ENCODE measurements at regions not wholly inside any gene's neighbourhood (a gene's known extent, or its start where the extent isn't known, plus 50 kb on each side); places are given as distances from the start of the nearest gene placed in this dataset.

GRCh38 chr15:66929843-66930402, 135.5 kb upstream of the SMAD3 start:
- H3K4me2 ChIP-seq (ENCODE audit: low read length, poor library complexity, severe bottlenecking) = no peak overlapping the region
- H3K18ac ChIP-seq (ENCODE audit: low read depth in 1 of 2, low read length in 2 of 2) = no peak overlapping the region
- H3K9ac ChIP-seq (ENCODE audit: low read length) = no peak overlapping the region
- no peak overlapping the region for H4K8ac ChIP-seq (ENCODE audit: low read length)
- H3K27ac ChIP-seq (ENCODE audit: low read length, poor library complexity, severe bottlenecking) = no peak overlapping the region
- H2BK5ac ChIP-seq (ENCODE audit: low read depth, low read length, poor library complexity, severe bottlenecking) = no peak overlapping the region
- peak overlapping the region; percentile 95 for H2AK5ac ChIP-seq (ENCODE audit: low read length, severe bottlenecking)
- WGBS = 91% methylated on average over 2 of the region's 2 CpGs
- H3K23ac ChIP-seq (ENCODE audit: low read length in 2 of 2) = no peak overlapping the region
- peaks cover 0 to 7% of the 10 kb centered on the region in 2 experiments for H3K36me3 ChIP-seq (ENCODE audit: control insufficient read depth in 1 of 2, insufficient read depth in 2 of 2, low read depth in 1 of 2, low read length in 2 of 2)
- no peak for DNase-seq
- no peak overlapping the region for H4K91ac ChIP-seq (ENCODE audit: low read length)
- no peak overlapping the region for H2BK120ac ChIP-seq (ENCODE audit: low read depth, low read length)
- H3K14ac ChIP-seq (ENCODE audit: low read length in 2 of 2) = no peak overlapping the region
- H2AFZ ChIP-seq (ENCODE audit: low read depth, low read length) = no peak overlapping the region
- peak overlapping the region in 1 of 2 experiments; percentile 59 for H2BK12ac ChIP-seq (ENCODE audit: low read length in 2 of 2)
- no peak overlapping the region for H3K4ac ChIP-seq (ENCODE audit: low read depth in 1 of 2, low read length in 2 of 2)
- peaks cover 17% of the 10 kb centered on the region for H3K4me1 ChIP-seq (ENCODE audit: control insufficient read depth, insufficient read depth, low read depth, low read length)
- no peaks in the 10 kb centered on the region for H3K27me3 ChIP-seq (ENCODE audit: control insufficient read depth in 1 of 2, insufficient read depth in 1 of 2, low read length in 2 of 2)
- no peaks in the 10 kb centered on the region for H3K79me1 ChIP-seq (replicated peaks; ENCODE audit: low read length, poor library complexity, severe bottlenecking)
- peaks cover 12% of the 10 kb centered on the region for H3K9me3 ChIP-seq (ENCODE audit: control insufficient read depth, low read length)
- H2BK15ac ChIP-seq (ENCODE audit: low read depth, poor library complexity, severe bottlenecking) = no peak overlapping the region
- H3K4me3 ChIP-seq (ENCODE audit: insufficient read depth in 1 of 2, low read depth in 1 of 2, low read length in 2 of 2) = no peak overlapping the region

GRCh38 chr15:66931768-66932633, 133.4 kb upstream of the SMAD3 start:
- peak overlapping the region in 1 of 2 experiments; percentile 63 for H3K14ac ChIP-seq (ENCODE audit: low read length in 2 of 2)
- H3K18ac ChIP-seq (ENCODE audit: low read depth in 1 of 2, low read length in 2 of 2) = peak overlapping the region; percentile 30 to 52
- peak overlapping the region; percentile 92 for H3K27ac ChIP-seq (ENCODE audit: low read length, poor library complexity, severe bottlenecking)
- H3K23ac ChIP-seq (ENCODE audit: low read length in 2 of 2) = no peak overlapping the region
- H2BK5ac ChIP-seq (ENCODE audit: low read depth, low read length, poor library complexity, severe bottlenecking) = no peak overlapping the region
- DNase-seq = peak; percentile 75
- peaks cover 17% of the 10 kb centered on the region for H3K4me1 ChIP-seq (ENCODE audit: control insufficient read depth, insufficient read depth, low read depth, low read length)
- H3K27me3 ChIP-seq (ENCODE audit: control insufficient read depth in 1 of 2, insufficient read depth in 1 of 2, low read length in 2 of 2) = no peaks in the 10 kb centered on the region
- H3K4me3 ChIP-seq (ENCODE audit: insufficient read depth in 1 of 2, low read depth in 1 of 2, low read length in 2 of 2) = peak overlapping the region in 1 of 2 experiments; percentile 32
- H3K9ac ChIP-seq (ENCODE audit: low read length) = peak overlapping the region; percentile 44
- H2AK5ac ChIP-seq (ENCODE audit: low read length, severe bottlenecking) = no peak overlapping the region
- no peak overlapping the region for H2BK12ac ChIP-seq (ENCODE audit: low read length in 2 of 2)
- no peak overlapping the region for H4K8ac ChIP-seq (ENCODE audit: low read length)
- peak overlapping the region; percentile 54 for H3K4me2 ChIP-seq (ENCODE audit: low read length, poor library complexity, severe bottlenecking)
- peaks cover 0 to 7% of the 10 kb centered on the region in 2 experiments for H3K36me3 ChIP-seq (ENCODE audit: control insufficient read depth in 1 of 2, insufficient read depth in 2 of 2, low read depth in 1 of 2, low read length in 2 of 2)
- no peaks in the 10 kb centered on the region for H3K79me1 ChIP-seq (replicated peaks; ENCODE audit: low read length, poor library complexity, severe bottlenecking)
- H2AFZ ChIP-seq (ENCODE audit: low read depth, low read length) = no peak overlapping the region
- H2BK15ac ChIP-seq (ENCODE audit: low read depth, poor library complexity, severe bottlenecking) = no peak overlapping the region
- 15% methylated on average over 13 of the region's 15 CpGs for WGBS
- peak overlapping the region; percentile 71 for H4K91ac ChIP-seq (ENCODE audit: low read length)
- peaks cover 12% of the 10 kb centered on the region for H3K9me3 ChIP-seq (ENCODE audit: control insufficient read depth, low read length)
- H2BK120ac ChIP-seq (ENCODE audit: low read depth, low read length) = no peak overlapping the region
- H3K4ac ChIP-seq (ENCODE audit: low read depth in 1 of 2, low read length in 2 of 2) = no peak overlapping the region

GRCh38 chr15:66932634-66933024, 132.8 kb upstream of the SMAD3 start:
- H3K79me1 ChIP-seq (replicated peaks; ENCODE audit: low read length, poor library complexity, severe bottlenecking) = no peaks in the 10 kb centered on the region
- peaks cover 0 to 7% of the 10 kb centered on the region in 2 experiments for H3K36me3 ChIP-seq (ENCODE audit: control insufficient read depth in 1 of 2, insufficient read depth in 2 of 2, low read depth in 1 of 2, low read length in 2 of 2)
- H2BK12ac ChIP-seq (ENCODE audit: low read length in 2 of 2) = peak overlapping the region; percentile 27 to 34
- H3K4me2 ChIP-seq (ENCODE audit: low read length, poor library complexity, severe bottlenecking) = no peak overlapping the region
- peak overlapping the region; percentile 71 for H4K91ac ChIP-seq (ENCODE audit: low read length)
- H3K27me3 ChIP-seq (ENCODE audit: control insufficient read depth in 1 of 2, insufficient read depth in 1 of 2, low read length in 2 of 2) = no peaks in the 10 kb centered on the region
- no peak overlapping the region for H3K9ac ChIP-seq (ENCODE audit: low read length)
- H2BK120ac ChIP-seq (ENCODE audit: low read depth, low read length) = no peak overlapping the region
- peak overlapping the region in 1 of 2 experiments; percentile 32 for H3K4me3 ChIP-seq (ENCODE audit: insufficient read depth in 1 of 2, low read depth in 1 of 2, low read length in 2 of 2)
- H4K8ac ChIP-seq (ENCODE audit: low read length) = peak overlapping the region; percentile 29
- no peak overlapping the region for H2BK5ac ChIP-seq (ENCODE audit: low read depth, low read length, poor library complexity, severe bottlenecking)
- 86% methylated on average over 6 of the region's 6 CpGs for WGBS
- peaks cover 12% of the 10 kb centered on the region for H3K9me3 ChIP-seq (ENCODE audit: control insufficient read depth, low read length)
- no peak overlapping the region for H2BK15ac ChIP-seq (ENCODE audit: low read depth, poor library complexity, severe bottlenecking)
- no peak overlapping the region for H3K4ac ChIP-seq (ENCODE audit: low read depth in 1 of 2, low read length in 2 of 2)
- H3K4me1 ChIP-seq (ENCODE audit: control insufficient read depth, insufficient read depth, low read depth, low read length) = peaks cover 17% of the 10 kb centered on the region
- no peak for DNase-seq
- H3K14ac ChIP-seq (ENCODE audit: low read length in 2 of 2) = peak overlapping the region in 1 of 2 experiments; percentile 63
- H2AK5ac ChIP-seq (ENCODE audit: low read length, severe bottlenecking) = peak overlapping the region; percentile 17
- no peak overlapping the region for H3K23ac ChIP-seq (ENCODE audit: low read length in 2 of 2)
- peak overlapping the region in 1 of 2 experiments; percentile 30 for H3K18ac ChIP-seq (ENCODE audit: low read depth in 1 of 2, low read length in 2 of 2)
- H2AFZ ChIP-seq (ENCODE audit: low read depth, low read length) = no peak overlapping the region
- H3K27ac ChIP-seq (ENCODE audit: low read length, poor library complexity, severe bottlenecking) = peak overlapping the region; percentile 92

Data from mesenchymal stem cell (in vitro differentiated cells and primary cell).